A172 (cell line): ENCODE measurements at regions not wholly inside any gene's neighbourhood (a gene's known extent, or its start where the extent isn't known, plus 50 kb on each side); places are given as distances from the start of the nearest gene placed in this dataset.

Experiments used
- DNase-seq: peaks from one replicate; pipeline ENCODE4 v3.0.0-alpha.2; 2015; ENCODE audit warnings: low spot score

GRCh38 chr7:10266976-10267375 lies 706.7 kb upstream of the PHF14 start:
- no peak for DNase-seq

DNA sequence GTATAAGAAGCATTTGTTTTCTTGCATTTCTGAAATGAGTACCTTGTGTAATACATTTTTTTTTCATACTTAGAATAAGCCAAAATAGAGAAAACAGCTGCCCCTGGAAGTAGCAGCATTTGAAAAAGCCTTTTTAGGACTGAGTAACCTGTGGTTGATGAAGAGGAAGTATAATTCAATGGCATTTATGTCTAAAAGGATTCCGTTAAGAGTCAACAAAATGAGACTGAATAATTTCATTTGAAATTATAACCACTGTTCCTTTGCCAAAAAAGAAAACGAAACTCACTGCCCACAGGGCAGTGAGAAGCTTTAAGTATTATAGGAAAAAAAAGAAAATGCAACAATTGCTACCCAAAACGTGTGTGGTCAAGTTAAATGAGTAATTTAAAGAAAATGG lies 705.6 kb upstream of the PHF14 start:
- no peak for DNase-seq

DNA sequence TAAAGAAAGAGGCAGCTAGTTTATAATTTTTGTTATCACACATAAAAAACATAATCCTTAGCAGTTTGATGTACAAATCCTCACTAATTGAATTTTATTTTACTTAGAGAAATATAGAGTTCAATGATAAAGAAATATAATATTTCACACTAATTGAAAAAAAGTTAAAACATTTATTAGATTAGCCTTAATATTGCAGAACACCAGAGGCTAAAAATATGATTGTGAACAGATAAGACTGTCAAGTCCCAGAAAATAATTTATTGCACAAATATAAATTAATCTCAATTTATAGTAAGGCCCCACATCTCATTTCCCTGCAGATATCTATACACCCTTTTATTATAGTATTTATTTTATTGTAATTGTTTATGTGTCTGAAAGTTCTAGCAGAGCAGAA lies 690.8 kb upstream of the PHF14 start:
- no peak for DNase-seq

- DNase-seq: no peak
These were observed 689.7 kb upstream of the PHF14 start for GRCh38 chr7:10284001-10284400.

- no peak for DNase-seq
These were observed 674.3 kb upstream of the PHF14 start for GRCh38 chr7:10299384-10299783.

DNA sequence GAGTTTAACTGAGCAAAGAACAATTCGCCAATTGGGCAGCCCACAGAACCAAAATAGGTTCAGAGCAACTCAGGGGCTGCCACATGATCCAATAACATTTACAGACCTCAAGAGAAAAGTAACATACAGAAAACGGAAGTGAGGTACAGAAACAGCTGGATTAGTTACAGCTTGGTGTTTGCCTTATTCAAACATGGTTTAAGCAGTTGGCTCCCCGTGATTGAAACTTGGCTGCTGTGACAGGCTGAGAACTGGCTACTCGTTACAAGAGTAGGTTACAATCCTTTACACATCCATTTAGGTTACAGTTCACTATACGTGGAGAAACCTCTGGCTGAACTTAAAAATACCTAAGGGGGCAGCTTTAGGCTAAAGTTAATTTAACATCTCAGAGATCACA lies 673.1 kb upstream of the PHF14 start:
- no peak for DNase-seq

DNA sequence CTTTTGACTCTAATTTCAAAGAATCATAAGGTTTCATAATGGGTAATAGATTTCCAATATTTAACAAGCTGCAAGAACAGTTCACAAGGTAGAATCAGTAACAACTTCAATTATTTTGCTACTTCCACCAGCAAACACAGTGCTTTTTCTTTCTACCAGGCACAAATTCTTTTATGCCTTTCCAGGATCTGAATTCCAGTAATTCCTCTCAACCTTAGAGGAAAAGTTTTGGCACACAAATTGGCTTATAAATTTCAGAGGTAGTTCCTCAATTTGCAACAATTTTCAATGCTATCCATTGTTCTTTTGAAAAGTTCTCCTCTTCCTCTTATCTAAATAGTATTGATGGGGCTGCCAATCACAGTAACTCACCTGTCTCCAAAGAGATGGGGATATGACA lies 665.4 kb upstream of the PHF14 start:
- no peak for DNase-seq

DNA sequence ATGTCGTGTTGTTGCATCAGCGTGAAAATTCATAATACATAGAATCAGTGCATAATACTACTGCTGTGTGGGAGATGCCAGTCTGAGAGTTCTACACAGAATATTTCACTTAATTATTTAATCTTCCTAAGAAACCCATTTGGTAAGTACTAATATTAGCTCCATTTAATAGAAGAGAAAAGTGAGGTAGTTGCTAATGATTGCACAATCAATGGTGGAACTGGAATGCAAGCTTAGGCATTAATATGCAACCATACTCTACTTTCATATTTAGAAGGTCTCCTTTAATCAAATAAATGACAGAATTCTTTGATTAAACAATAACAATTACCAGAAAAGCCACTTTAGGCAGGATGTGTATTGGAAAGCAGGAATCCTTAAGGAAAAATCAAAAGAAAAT lies 660.7 kb upstream of the PHF14 start:
- no peak for DNase-seq

GRCh38 chr7:10315881-10316280 lies 657.8 kb upstream of the PHF14 start:
- DNase-seq: peak; percentile 14

- DNase-seq: no peak
These were observed 657.2 kb upstream of the PHF14 start for GRCh38 chr7:10316488-10316887.

GRCh38 chr7:10325395-10325794 lies 648.3 kb upstream of the PHF14 start:
- DNase-seq: no peak

GRCh38 chr7:10343108-10343507 lies 630.6 kb upstream of the PHF14 start:
- no peak for DNase-seq

DNA sequence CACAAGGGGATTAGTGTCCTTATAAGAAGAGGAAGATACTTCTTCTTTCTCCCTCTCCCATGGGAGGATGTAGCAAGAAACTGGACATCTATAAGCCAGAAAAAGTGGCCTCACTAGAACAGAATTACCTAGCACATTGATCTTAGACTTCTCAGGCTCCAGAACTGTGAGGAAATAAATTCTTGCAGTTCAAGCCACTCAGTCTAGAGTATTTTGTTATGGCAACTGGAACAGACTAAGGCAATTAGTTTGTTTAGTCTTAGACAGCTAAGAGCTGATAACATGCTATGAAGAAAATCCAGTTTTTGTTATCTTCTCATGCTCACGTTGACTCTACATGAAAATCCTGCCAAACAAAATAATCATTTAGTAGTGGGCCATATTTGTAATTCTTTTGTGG lies 627.6 kb upstream of the PHF14 start:
- DNase-seq: no peak

- DNase-seq: no peak
These were observed 617.9 kb upstream of the PHF14 start for GRCh38 chr7:10355816-10356215.

DNA sequence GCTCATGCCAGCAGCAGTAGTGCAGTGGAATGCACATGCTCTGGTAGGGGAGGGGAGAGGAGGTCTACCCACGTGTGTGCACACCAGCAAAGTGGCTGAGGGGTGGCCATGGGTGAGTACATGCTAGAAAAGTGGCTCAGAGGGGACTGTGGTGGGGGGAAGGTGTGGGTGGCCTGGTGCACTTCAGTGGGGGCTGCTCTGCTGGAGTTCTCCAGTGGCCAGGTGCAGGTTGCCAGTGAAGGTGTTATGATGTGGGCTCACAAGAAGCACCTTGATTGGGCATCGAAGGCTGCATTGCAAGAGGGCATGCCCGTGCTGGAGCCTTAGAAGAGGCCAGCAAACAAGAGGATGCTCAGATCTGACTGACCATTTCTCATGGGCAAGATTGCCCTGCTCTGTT lies 613.6 kb upstream of the PHF14 start:
- DNase-seq: no peak

DNA sequence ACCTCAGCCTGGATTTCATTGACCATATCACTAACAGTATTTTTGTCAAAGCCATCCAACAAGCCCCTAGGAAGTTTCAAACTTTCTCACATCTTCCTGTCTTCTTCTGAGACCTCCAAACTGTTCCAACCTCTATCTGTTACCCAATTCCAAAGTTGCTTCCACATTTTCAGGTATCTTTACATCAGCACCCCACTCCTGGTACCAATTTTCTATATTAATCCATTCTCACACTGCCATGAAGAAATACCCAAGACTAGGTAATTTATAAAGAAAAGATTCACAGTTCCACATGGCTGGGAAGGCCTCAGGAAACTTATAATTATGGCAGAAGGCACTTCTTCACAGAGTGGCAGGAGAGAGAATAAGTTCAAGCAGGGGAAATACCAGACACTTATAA lies 571.9 kb upstream of the PHF14 start:
- no peak for DNase-seq

DNA sequence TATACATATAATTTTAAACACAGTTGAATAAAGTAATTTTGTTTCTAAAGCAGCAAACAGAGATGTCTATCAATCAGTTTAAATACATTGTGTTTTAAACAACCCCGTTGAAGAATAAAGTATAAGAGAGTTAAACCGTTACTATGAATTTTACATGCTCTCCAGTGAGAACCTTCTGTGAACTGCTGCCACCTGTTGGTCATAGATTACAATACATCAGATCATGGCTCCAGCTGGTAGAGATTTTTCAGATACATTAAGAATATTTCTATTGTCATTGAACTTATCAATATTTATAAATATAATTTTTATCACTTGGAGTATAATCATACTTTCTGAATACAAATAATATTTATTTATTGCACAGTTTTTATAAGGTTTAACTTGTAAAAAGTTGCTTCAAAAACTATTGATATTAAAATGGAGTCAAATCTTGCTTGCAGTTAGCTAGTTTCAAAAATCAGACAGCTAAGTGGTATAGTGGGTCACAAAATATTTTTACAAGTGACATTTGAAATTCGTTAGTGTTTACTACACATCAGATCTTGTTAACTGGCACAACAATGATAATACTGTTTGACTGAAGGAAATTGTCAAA lies 561.2 kb upstream of the PHF14 start:
- peak; percentile 58 for DNase-seq

GRCh38 chr7:10418985-10419384 lies 554.7 kb upstream of the PHF14 start:
- DNase-seq: no peak

- DNase-seq: no peak
These were observed 544.6 kb upstream of the PHF14 start for GRCh38 chr7:10429031-10429430.

- no peak for DNase-seq
These were observed 544.2 kb upstream of the PHF14 start for GRCh38 chr7:10429511-10429910.

DNA sequence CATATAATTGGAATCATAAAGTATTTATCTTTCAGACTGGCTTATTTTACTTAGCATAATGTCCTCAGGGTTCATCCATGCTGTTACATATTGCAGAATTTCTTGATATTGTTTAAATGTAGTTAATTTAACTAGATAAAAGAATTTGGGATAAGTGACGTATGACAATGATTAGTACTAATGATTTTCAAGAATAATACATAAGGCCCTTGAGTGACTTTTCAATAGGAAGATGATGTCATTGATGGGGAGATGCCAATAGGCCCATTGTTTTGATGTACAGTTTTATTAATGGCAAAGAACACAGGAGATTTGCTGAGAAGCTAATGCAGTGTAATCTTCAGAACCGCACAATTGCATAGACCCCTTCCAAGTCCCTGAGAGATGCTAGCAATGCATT lies 537.4 kb upstream of the PHF14 start:
- DNase-seq: no peak

DNA sequence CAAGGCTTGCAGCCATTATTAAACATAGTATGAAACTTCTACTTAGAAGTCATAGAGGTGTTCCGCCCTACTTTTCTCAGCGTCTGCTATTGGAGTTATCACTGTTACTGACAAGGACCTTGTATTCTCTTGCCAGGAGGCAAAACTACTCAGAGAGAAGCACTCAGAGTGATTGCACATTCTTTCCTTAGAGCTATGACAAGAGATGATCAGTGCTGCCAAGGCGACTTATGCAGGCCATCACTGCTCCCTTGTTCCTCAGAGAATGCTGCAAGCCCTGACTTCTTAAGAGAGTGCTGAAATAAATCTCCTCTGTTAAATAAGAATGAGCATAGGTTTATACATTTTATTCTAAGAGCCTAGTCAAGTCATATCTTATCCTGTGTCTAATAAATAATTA lies 534.6 kb upstream of the PHF14 start:
- no peak for DNase-seq

DNA sequence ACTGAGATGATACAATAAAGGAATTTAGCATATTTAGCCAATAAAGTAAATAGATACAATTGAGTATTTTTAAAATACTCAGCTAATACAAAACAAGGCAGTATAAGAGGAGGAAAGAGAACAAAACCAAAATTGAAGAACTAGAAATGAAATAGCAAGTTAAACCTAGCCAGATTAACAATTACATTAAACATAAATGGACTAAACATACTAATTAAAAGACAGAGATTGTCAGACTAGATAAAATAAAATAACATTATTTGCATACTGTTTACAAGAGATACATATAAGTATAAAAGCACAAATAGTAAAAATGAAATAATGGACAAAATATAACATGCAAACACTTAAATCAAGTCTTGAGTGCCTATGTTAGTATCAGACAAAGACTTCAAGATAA lies 517.7 kb upstream of the PHF14 start:
- no peak for DNase-seq

- no peak for DNase-seq
These were observed 513.2 kb upstream of the PHF14 start for GRCh38 chr7:10460474-10460873.

- no peak for DNase-seq
These were observed 510.0 kb upstream of the PHF14 start for GRCh38 chr7:10463701-10464100.
